ENCODE measurements at regions not wholly inside any gene's neighbourhood (a gene's known extent, or its start where the extent isn't known, plus 50 kb on each side); places are given as distances from the start of the nearest gene placed in this dataset.

GRCh38 chr2:78564666-78565065 lies 460.8 kb upstream of the REG3G start:
- TF ChIP-seq CTCF (conservative IDR thresholded peaks at IDR 0.05; ENCODE audit: low read depth, low read length): no peak
- no peak for DNase-seq (ENCODE audit: low read depth)
- H3K4me3 ChIP-seq (ENCODE audit: low read depth, low read length): no peak overlapping the region

GRCh38 chr2:78568782-78569373 lies 456.6 kb upstream of the REG3G start:
- no peak for TF ChIP-seq CTCF (conservative IDR thresholded peaks at IDR 0.05; ENCODE audit: low read depth, low read length)
- DNase-seq (ENCODE audit: low read depth): no peak
- H3K4me3 ChIP-seq (ENCODE audit: low read depth, low read length): no peak overlapping the region

GRCh38 chr2:78576409-78576808 lies 449.1 kb upstream of the REG3G start:
- DNase-seq (ENCODE audit: low read depth): no peak
- H3K4me3 ChIP-seq (ENCODE audit: low read depth, low read length): no peak overlapping the region
- TF ChIP-seq CTCF (conservative IDR thresholded peaks at IDR 0.05; ENCODE audit: low read depth, low read length): no peak

- DNase-seq (ENCODE audit: low read depth): no peak
- H3K4me3 ChIP-seq (ENCODE audit: low read depth, low read length): no peak overlapping the region
- no peak for TF ChIP-seq CTCF (conservative IDR thresholded peaks at IDR 0.05; ENCODE audit: low read depth, low read length)
Measured at GRCh38 chr2:78585871-78586270, 439.6 kb upstream of the REG3G start.

GRCh38 chr2:78586316-78586715 lies 439.2 kb upstream of the REG3G start:
- no peak overlapping the region for H3K4me3 ChIP-seq (ENCODE audit: low read depth, low read length)
- DNase-seq (ENCODE audit: low read depth): no peak
- TF ChIP-seq CTCF (conservative IDR thresholded peaks at IDR 0.05; ENCODE audit: low read depth, low read length): no peak

- DNase-seq (ENCODE audit: low read depth): no peak
- no peak overlapping the region for H3K4me3 ChIP-seq (ENCODE audit: low read depth, low read length)
- no peak for TF ChIP-seq CTCF (conservative IDR thresholded peaks at IDR 0.05; ENCODE audit: low read depth, low read length)
Measured at GRCh38 chr2:78589871-78590270, 435.6 kb upstream of the REG3G start.

GRCh38 chr2:78592491-78592890 lies 433.0 kb upstream of the REG3G start:
- H3K4me3 ChIP-seq (ENCODE audit: low read depth, low read length): no peak overlapping the region
- DNase-seq (ENCODE audit: low read depth): no peak
- no peak for TF ChIP-seq CTCF (conservative IDR thresholded peaks at IDR 0.05; ENCODE audit: low read depth, low read length)
